OCI-LY1 (cell line): ENCODE measurements at regions not wholly inside any gene's neighbourhood (a gene's known extent, or its start where the extent isn't known, plus 50 kb on each side); places are given as distances from the start of the nearest gene placed in this dataset.

Source experiments
- H2AFZ ChIP-seq: fragments of 200-600 bp; sonication (generic), shearing (Covaris generic); 2 replicates; pipeline ENCODE4 v1.6.0; 2014; ENCODE audit warnings: antibody characterized with exemption, mild to moderate bottlenecking, low read length
- H3F3A ChIP-seq: fragments of 200-600 bp; sonication (generic), shearing (Covaris generic); 2 replicates; pipeline ENCODE4 v1.6.0; 2014; ENCODE audit warnings: mild to moderate bottlenecking, antibody characterized with exemption, low read length, moderate library complexity; ENCODE audit not compliant: insufficient read depth
- H3K27ac ChIP-seq: fragments of 200-600 bp; sonication (generic); 2 replicates; pipeline ENCODE4 v1.5.1; 2014; ENCODE audit warnings: low read length, mixed run types, mild to moderate bottlenecking, low read depth; ENCODE audit not compliant: poor library complexity, severe bottlenecking
- H3K27me3 ChIP-seq: fragments of 200-600 bp; sonication (generic); 2 replicates; pipeline ENCODE4 v1.6.0; 2014; ENCODE audit warnings: antibody characterized with exemption, mild to moderate bottlenecking, low read length, moderate library complexity; ENCODE audit not compliant: insufficient read depth
- H3K36me3 ChIP-seq: fragments of 200-600 bp; sonication (generic); 2 replicates; pipeline ENCODE4 v1.6.1; 2014; ENCODE audit warnings: mild to moderate bottlenecking, antibody characterized with exemption, low read length, moderate library complexity, mixed read lengths; ENCODE audit not compliant: insufficient read depth
- H3K4me1 ChIP-seq: fragments of 200-600 bp; sonication (generic); 2 replicates; pipeline ENCODE4 v1.5.1; 2014; ENCODE audit warnings: mild to moderate bottlenecking, low read length, moderate library complexity; ENCODE audit not compliant: insufficient read depth, severe bottlenecking
- H3K4me2 ChIP-seq: fragments of 200-600 bp; sonication (generic), shearing (Covaris generic); 2 replicates; pipeline ENCODE4 v1.6.1; 2014; ENCODE audit warnings: low read length
- H3K4me3 ChIP-seq: fragments of 200-600 bp; sonication (generic); 2 replicates; pipeline ENCODE4 v1.5.1; 2014; ENCODE audit warnings: low read length, low read depth, mild to moderate bottlenecking, mixed read lengths; ENCODE audit not compliant: poor library complexity, severe bottlenecking
- H3K79me2 ChIP-seq: fragments of 200-600 bp; shearing (Covaris generic); 2 replicates; pipeline ENCODE4 v1.6.1; 2016; ENCODE audit warnings: mixed run types, low read length, mixed read lengths; ENCODE audit not compliant: insufficient read depth
- H3K9ac ChIP-seq: fragments of 200-600 bp; sonication (generic), shearing (Covaris generic); 2 replicates; pipeline ENCODE4 v1.6.1; 2014; ENCODE audit warnings: mild to moderate bottlenecking, low read length, mixed read lengths
- H3K9me2 ChIP-seq: fragments of 200-600 bp; sonication (generic), shearing (Covaris generic); 2 replicates; pipeline ENCODE4 v1.6.1; 2014; ENCODE audit warnings: low read depth, mild to moderate bottlenecking, low read length, mixed read lengths
- H3K9me3 ChIP-seq: fragments of 200-600 bp; shearing (Covaris generic); 2 replicates; pipeline ENCODE4 v1.6.1; 2014; ENCODE audit warnings: low read length, mixed read lengths
- H4K20me1 ChIP-seq: fragments of 200-600 bp; sonication (generic), shearing (Covaris generic); 2 replicates; pipeline ENCODE4 v1.6.0; 2016; ENCODE audit warnings: mild to moderate bottlenecking, low read length; ENCODE audit not compliant: insufficient read depth
- EZH2 ChIP-seq: fragments of 200-600 bp; sonication (generic), shearing (Covaris generic); IDR thresholded peaks from 2 replicates; pipeline ENCODE4 v1.8.0; 2017; ENCODE audit warnings: borderline replicate concordance, mixed run types, mild to moderate bottlenecking, antibody characterized with exemption, low read length, moderate library complexity, mixed read lengths
- TF ChIP-seq, protein P1 (sequence below): fragments of 200-600 bp; sonication (generic), shearing (Covaris generic); IDR thresholded peaks from 2 replicates; pipeline ENCODE4 v1.5.1; 2017; ENCODE audit warnings: mild to moderate bottlenecking, antibody characterized with exemption, low read length, moderate library complexity, mixed read lengths

DNA sequence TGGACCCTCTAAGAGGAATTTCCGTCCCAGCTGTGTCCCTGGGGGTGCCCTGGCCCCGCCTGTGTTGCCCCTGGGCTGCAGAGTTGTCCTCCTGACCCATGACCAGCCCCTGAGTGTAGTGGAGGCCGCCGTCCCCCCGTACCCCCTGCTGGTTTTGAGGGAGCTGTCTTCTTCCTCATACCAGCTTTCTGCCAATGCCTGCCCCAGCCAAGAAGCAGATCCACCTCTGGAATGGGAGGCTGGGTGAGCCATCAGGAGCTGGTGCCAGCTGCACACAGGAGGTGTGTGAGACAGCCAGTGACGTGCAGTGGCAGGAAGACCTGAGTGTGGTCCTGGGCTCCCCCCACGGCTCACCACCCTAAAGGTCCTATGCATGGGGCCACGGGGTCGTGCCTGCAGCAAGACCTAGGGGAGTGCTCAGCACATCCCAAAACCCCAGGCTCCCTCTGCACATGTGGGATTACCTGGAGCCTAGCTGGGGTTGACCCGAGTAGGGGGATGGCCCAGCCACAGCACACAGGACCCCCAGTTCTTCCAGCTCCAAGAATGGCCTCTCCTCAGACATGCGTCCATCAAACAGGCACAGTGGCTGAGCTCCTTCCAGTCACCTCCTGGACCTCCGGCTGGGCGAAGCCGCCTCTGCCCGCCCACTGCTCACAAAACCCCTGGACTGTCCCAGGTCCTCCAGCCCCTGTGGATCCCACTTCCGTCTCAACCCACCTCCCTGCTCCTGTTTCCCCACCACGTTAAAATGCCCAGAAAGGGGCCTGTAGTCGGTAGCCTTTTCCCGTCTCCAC is 647.6 kb downstream of the BRD1 start:
- Histone ChIP-seq H3K9ac (no peak overlapping the region), H4K20me1 (no peaks in the 10 kb centered on the region), H3K79me2 (no peaks in the 10 kb centered on the region), H3K27me3 (no peaks in the 10 kb centered on the region), H3K4me1 (no peaks in the 10 kb centered on the region), H2AFZ (no peak overlapping the region), H3K9me2 (no peaks in the 10 kb centered on the region), H3F3A (no peaks in the 10 kb centered on the region), H3K4me2 (no peak overlapping the region), H3K36me3 (no peaks in the 10 kb centered on the region), H3K4me3 (no peak overlapping the region), H3K9me3 (no peaks in the 10 kb centered on the region), H3K27ac (no peak overlapping the region)
- TF ChIP-seq, protein P1, sequence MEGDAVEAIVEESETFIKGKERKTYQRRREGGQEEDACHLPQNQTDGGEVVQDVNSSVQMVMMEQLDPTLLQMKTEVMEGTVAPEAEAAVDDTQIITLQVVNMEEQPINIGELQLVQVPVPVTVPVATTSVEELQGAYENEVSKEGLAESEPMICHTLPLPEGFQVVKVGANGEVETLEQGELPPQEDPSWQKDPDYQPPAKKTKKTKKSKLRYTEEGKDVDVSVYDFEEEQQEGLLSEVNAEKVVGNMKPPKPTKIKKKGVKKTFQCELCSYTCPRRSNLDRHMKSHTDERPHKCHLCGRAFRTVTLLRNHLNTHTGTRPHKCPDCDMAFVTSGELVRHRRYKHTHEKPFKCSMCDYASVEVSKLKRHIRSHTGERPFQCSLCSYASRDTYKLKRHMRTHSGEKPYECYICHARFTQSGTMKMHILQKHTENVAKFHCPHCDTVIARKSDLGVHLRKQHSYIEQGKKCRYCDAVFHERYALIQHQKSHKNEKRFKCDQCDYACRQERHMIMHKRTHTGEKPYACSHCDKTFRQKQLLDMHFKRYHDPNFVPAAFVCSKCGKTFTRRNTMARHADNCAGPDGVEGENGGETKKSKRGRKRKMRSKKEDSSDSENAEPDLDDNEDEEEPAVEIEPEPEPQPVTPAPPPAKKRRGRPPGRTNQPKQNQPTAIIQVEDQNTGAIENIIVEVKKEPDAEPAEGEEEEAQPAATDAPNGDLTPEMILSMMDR, result no peak
- TF ChIP-seq EZH2, result no peak

DNA sequence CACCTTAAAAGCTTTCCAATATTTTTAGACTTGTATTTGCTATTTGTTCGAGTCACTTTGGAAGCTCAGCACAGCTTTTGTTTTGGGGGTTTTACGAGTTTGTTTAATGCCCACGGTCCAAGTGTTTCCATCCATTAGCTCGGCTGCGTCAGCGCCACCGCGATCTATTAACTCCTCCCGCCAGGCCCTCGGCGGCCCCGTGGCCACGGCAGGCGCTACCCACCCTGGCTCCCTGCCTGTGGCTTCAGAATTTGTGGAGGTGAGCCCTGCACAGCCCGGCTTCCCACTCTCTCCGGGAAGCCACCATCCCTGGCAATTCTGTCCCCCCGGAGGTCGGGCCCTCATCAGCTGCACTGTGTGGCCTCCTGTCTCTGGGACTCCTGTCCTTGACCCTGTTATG is 648.5 kb downstream of the BRD1 start:
- no peak overlapping the region for H3K4me2 ChIP-seq
- no peaks in the 10 kb centered on the region for H3K4me1 ChIP-seq
- no peaks in the 10 kb centered on the region for H3K27me3 ChIP-seq
- no peak overlapping the region for H2AFZ ChIP-seq
- H3K4me3 ChIP-seq, result no peak overlapping the region
- no peaks in the 10 kb centered on the region for H3K79me2 ChIP-seq
- no peaks in the 10 kb centered on the region for H3K36me3 ChIP-seq
- no peaks in the 10 kb centered on the region for H3K9me3 ChIP-seq
- TF ChIP-seq, protein P1, result no peak
- no peak overlapping the region for H3K9ac ChIP-seq
- no peaks in the 10 kb centered on the region for H3K9me2 ChIP-seq
- H3K27ac ChIP-seq, result no peak overlapping the region
- H4K20me1 ChIP-seq, result no peaks in the 10 kb centered on the region
- no peaks in the 10 kb centered on the region for H3F3A ChIP-seq

DNA sequence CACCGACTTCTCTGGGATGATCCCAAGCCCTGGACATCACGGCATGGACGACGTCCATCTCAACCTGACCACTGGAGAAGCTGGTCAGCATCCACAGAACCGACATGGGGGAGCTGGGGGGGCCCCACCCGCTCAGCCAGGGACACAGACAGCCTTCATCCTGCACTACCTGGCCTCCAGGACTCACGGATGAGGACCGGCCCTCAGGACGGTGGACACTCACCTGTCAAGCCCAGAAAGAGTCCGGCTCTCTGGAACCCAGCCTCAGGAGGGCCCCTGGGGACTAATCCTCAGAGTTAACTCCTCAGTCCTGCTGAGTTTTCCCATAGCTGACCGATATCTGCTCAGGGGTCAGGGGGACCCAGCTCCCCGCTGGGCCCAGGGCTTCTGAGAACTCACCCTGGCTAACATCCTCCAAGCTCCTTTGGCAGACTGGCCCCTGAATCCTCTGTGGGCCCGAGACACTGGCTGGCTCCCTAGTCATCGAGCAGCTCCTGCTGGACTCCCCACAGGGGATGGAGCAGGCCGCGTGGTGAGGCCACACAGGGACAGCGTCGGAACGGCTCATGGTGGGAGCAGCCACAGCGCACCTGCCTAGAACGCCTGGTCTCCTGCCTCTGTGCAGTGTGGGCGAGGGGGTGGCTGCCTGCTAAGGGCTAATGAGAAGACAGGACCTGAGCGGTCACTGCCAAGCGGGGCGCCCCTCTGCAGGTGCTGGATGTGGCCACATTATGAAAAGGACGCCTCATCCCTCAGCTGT is 649.2 kb downstream of the BRD1 start:
- Histone ChIP-seq H3K4me1 (no peaks in the 10 kb centered on the region), H3K4me2 (no peak overlapping the region), H2AFZ (no peak overlapping the region), H3K4me3 (no peak overlapping the region), H3K9me2 (no peaks in the 10 kb centered on the region), H3K9ac (no peak overlapping the region), H3K27ac (no peak overlapping the region), H3K79me2 (no peaks in the 10 kb centered on the region), H3K27me3 (no peaks in the 10 kb centered on the region; the same call in 1 of the 2 replicates), H4K20me1 (no peaks in the 10 kb centered on the region), H3F3A (no peaks in the 10 kb centered on the region), H3K9me3 (no peaks in the 10 kb centered on the region), H3K36me3 (no peaks in the 10 kb centered on the region)
- TF ChIP-seq EZH2, result no peak
- TF ChIP-seq, protein P1, result no peak
